ENCODE measurements at regions not wholly inside any gene's neighbourhood (a gene's known extent, or its start where the extent isn't known, plus 50 kb on each side); places are given as distances from the start of the nearest gene placed in this dataset.

- TF ChIP-seq CTCF (IDR thresholded peaks at IDR 0.05) (no peak), POLR2A (IDR thresholded peaks at IDR 0.05) (no peak)
Measured at GRCh38 chr22:47294222-47294532, 531.7 kb downstream of the TBC1D22A start.

All from esophagus squamous epithelium (tissue), 4 donors.